Small intestine (tissue), 7 donors: ENCODE measurements at regions not wholly inside any gene's neighbourhood (a gene's known extent, or its start where the extent isn't known, plus 50 kb on each side); places are given as distances from the start of the nearest gene placed in this dataset.

Source experiments
- DNase-seq, 2 donors: peaks; one replicate each; pipeline versions ENCODE4 v3.0.0 to v3.0.0-alpha.2; 2013
- FAIRE-seq: peaks from 2 replicates; lab custom pipeline; 2012; peaks lifted over from hg19 to GRCh38; lab: Jason Lieb, UNC
- H3K27ac ChIP-seq, 3 donors: one replicate each; pipeline ENCODE4 v1.5.1; 2013; ENCODE audit warnings: low read length in 2 of 3, mild to moderate bottlenecking in 2 of 3, control low read depth in 1 of 3, inconsistent platforms in 1 of 3, low read depth in 1 of 3, moderate library complexity in 1 of 3
- H3K27me3 ChIP-seq, 3 donors: one replicate each; pipeline ENCODE4 v1.6.1; 2013; ENCODE audit warnings: low read length in 3 of 3, inconsistent platforms in 1 of 3; ENCODE audit not compliant: control insufficient read depth in 3 of 3, insufficient read depth in 3 of 3
- H3K36me3 ChIP-seq, 3 donors: one replicate each; pipeline ENCODE4 v1.6.1; 2013; ENCODE audit warnings: low read length in 3 of 3, inconsistent platforms in 1 of 3, low read depth in 1 of 3, mild to moderate bottlenecking in 1 of 3, moderate library complexity in 1 of 3; ENCODE audit not compliant: control insufficient read depth in 3 of 3, insufficient read depth in 2 of 3
- H3K4me1 ChIP-seq, 3 donors: one replicate each; pipeline ENCODE4 v1.6.1; 2013; ENCODE audit warnings: low read length in 2 of 3, inconsistent platforms in 1 of 3, low read depth in 1 of 3, mild to moderate bottlenecking in 1 of 3, moderate library complexity in 1 of 3; ENCODE audit not compliant: control insufficient read depth in 3 of 3, insufficient read depth in 2 of 3
- H3K4me3 ChIP-seq, 3 donors: one replicate each; pipeline ENCODE4 v1.5.1; 2013; ENCODE audit warnings: low read length in 3 of 3, control low read depth in 1 of 3, inconsistent platforms in 1 of 3, low read depth in 1 of 3, mild to moderate bottlenecking in 1 of 3, moderate library complexity in 1 of 3
- H3K9me3 ChIP-seq, 2 donors: one replicate each; pipeline ENCODE4 v1.6.1; 2013; ENCODE audit warnings: low read depth in 1 of 2, low read length in 1 of 2; ENCODE audit not compliant: control insufficient read depth in 2 of 2, insufficient read depth in 1 of 2
- WGBS, 3 donors: extraction: QIAGEN DNeasy Blood & Tissue Kit; methylation state at CpG; one replicate each; pipeline ENCODE4 v1.1.7; 2013; 5-methylcytosine and 5-hydroxymethylcytosine counted together
- donor health status: healthy with polysubstance abuse.
- donor health status: control.
- donor health status: control.
- donor health status: Bipolar disorder and iron deficiency.
- donor health status: healthy.

DNA sequence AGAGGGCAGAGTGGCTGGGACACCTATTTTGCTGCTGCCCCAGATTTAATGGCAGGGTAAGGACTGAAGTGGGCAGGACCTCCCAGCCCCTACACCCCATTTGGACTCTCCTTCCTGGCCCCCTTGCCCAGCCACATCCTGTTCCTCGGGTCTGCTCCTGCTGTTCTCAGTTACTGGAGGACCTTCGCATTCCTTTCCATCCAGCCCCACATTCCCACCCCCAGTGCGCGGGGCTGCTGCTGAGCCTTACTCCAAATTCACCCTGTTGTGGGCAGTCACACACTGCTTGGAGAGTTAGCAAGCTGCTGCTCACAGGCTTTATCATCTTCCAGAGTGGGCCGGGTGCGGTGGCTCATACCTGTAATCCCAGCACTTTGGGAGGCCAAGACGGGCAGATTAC, 75.2 kb upstream of the SLC14A2 start:
- FAIRE-seq (no peak), DNase-seq (no peak)
- H3K4me1 ChIP-seq = peaks cover 0 to 17% (median 3%) of the 10 kb centered on the region in 3 donors
- no peaks in the 10 kb centered on the region for H3K36me3 ChIP-seq
- H3K27ac ChIP-seq = no peak overlapping the region
- peaks cover 0 to 9% of the 10 kb centered on the region in 2 donors for H3K9me3 ChIP-seq
- 88 to 92% (median 92%) methylated on average over 7 of the region's 7 CpGs for WGBS, 3 donors
- no peak overlapping the region for H3K4me3 ChIP-seq
- no peaks in the 10 kb centered on the region for H3K27me3 ChIP-seq

- WGBS, 3 donors = 57 to 82% (median 62%) methylated on average over 2 of the region's 2 CpGs
- Histone ChIP-seq H3K4me1 (peaks cover 0 to 17% (median 3%) of the 10 kb centered on the region in 3 donors), H3K9me3 (peaks cover 0 to 9% of the 10 kb centered on the region in 2 donors), H3K36me3 (no peaks in the 10 kb centered on the region), H3K27ac (peak overlapping the region in 2 of 3 donors; percentile 2 to 56), H3K4me3 (no peak overlapping the region), H3K27me3 (no peaks in the 10 kb centered on the region)
- DNase-seq (peak; percentile 42 to 63), FAIRE-seq (no peak)
Observed at GRCh38 chr18:45541421-45541820, 73.9 kb upstream of the SLC14A2 start.

DNA sequence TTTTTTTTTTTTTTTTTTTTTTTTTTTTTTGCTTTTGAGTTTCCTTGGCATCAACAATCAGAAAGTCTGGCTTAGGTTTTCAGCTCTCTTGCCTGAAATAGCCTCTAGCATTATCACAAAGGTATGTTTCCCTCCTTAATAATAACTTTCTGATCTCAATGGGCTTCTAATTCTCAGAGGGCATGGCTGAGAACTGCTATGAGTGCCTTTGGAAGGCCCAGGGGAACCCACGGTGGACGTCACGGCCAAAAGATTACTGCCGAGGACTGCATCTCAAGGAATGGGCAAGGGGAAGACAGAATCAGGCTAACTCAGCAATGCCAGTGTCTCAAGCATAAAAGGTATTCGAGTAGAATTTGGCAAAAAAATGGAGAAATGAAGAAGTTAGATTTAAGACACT, 73.2 kb upstream of the SLC14A2 start:
- no peak for FAIRE-seq
- no peak overlapping the region for H3K4me3 ChIP-seq

DNA sequence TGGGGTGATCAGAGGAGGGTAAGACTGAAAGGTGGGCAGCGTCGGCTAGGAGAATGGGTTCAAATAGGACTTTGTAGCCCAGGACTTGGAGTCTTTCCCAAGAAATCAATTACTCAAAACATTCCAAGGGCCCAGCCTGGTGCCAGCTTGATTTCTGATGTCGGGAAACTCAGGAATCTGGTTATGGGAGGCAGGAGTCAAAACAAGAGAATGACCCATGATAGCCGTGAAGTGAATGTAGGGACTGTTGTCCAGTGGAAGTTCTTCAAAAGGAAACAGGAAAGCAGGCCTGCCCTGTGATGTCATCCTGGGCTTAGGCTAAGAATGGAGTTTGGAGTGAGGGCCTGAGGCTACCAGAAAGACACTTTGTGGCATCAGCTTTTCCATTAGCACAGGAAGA, 67.4 kb upstream of the SLC14A2 start:
- Histone ChIP-seq H3K4me3 (no peak overlapping the region), H3K36me3 (no peaks in the 10 kb centered on the region), H3K4me1 (peaks cover 0 to 10% (median 2%) of the 10 kb centered on the region in 3 donors), H3K9me3 (no peaks in the 10 kb centered on the region), H3K27me3 (no peaks in the 10 kb centered on the region), H3K27ac (no peak overlapping the region)
- WGBS, 3 donors = 62 to 75% (median 64%) methylated on average over 4 of the region's 4 CpGs
- FAIRE-seq (no peak), DNase-seq (no peak)

More for the DNA sequence above, 73.2 kb upstream of the SLC14A2 start:
- peaks cover 0 to 17% (median 3%) of the 10 kb centered on the region in 3 donors for H3K4me1 ChIP-seq
- no peak for DNase-seq
- H3K27me3 ChIP-seq = no peaks in the 10 kb centered on the region
- no peak overlapping the region for H3K27ac ChIP-seq
- WGBS, 3 donors = 88 to 95% (median 88%) methylated on average over 5 of the region's 5 CpGs
- H3K36me3 ChIP-seq = no peaks in the 10 kb centered on the region
- peaks cover 0 to 9% of the 10 kb centered on the region in 2 donors for H3K9me3 ChIP-seq

DNA sequence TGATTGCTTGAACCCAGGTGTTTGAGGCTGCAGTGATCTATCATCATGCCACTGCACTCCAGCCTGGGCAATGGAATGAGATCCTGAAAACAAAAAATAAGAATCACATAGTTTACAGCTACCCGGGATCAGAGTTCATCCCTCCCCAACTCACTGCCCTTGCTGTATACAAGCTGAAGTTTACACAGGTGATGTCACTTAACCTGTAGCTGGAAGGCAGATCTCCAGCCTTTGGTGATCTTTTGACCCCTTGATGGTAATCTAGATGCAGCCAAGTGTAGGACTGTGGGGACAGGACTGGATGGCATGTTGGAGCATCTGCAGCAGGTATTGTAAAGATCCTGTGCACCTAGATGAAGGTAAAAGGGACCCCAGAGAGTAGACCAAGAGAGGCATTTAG, 66.7 kb upstream of the SLC14A2 start:
- H3K4me3 ChIP-seq = no peak overlapping the region
- no peaks in the 10 kb centered on the region for H3K36me3 ChIP-seq
- peaks cover 0 to 10% (median 2%) of the 10 kb centered on the region in 3 donors for H3K4me1 ChIP-seq
- H3K27ac ChIP-seq = no peak overlapping the region
- no peak for FAIRE-seq
- 23 to 52% (median 38%) methylated on average over 1 of the region's 1 CpG for WGBS, 3 donors
- no peaks in the 10 kb centered on the region for H3K27me3 ChIP-seq
- peak; percentile 66 to 81 for DNase-seq
- no peaks in the 10 kb centered on the region for H3K9me3 ChIP-seq

DNA sequence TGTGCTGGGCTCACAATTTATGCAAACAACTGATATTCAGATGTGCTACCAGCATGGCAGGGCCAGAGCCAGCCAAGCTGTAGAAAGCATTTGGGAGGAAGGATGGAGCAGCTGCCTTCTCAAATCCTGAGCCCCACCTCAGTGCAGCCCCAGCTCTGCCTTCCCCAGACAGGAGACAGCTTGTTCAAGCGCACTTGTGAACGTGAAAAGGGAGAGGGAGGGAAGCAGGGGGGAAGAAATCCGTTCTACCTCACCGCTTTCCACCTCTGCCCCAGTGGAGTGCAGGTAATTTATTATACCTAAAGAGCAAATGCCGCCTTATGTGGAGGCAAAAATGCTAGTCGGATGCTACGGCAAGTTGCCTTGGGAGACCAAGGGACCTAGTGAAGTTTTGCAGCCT, 66.0 kb upstream of the SLC14A2 start:
- no peaks in the 10 kb centered on the region for H3K36me3 ChIP-seq
- no peak for FAIRE-seq
- DNase-seq = no peak
- 75 to 93% (median 88%) methylated on average over 7 of the region's 7 CpGs for WGBS, 3 donors
- no peak overlapping the region for H3K4me3 ChIP-seq
- no peaks in the 10 kb centered on the region for H3K27me3 ChIP-seq
- no peaks in the 10 kb centered on the region for H3K9me3 ChIP-seq
- H3K4me1 ChIP-seq = peaks cover 0 to 10% (median 2%) of the 10 kb centered on the region in 3 donors
- no peak overlapping the region for H3K27ac ChIP-seq

GRCh38 chr18:45551142-45551815, 64.0 kb upstream of the SLC14A2 start:
- no peaks in the 10 kb centered on the region for H3K9me3 ChIP-seq
- FAIRE-seq (no peak), DNase-seq (no peak)
- 76 to 85% (median 81%) methylated on average over 6 of the region's 6 CpGs for WGBS, 3 donors
- H3K27me3 ChIP-seq = no peaks in the 10 kb centered on the region
- no peaks in the 10 kb centered on the region for H3K36me3 ChIP-seq
- H3K27ac ChIP-seq = no peak overlapping the region
- H3K4me3 ChIP-seq = no peak overlapping the region
- peaks cover 0 to 10% (median 2%) of the 10 kb centered on the region in 3 donors for H3K4me1 ChIP-seq

GRCh38 chr18:45553723-45554388, 61.4 kb upstream of the SLC14A2 start:
- FAIRE-seq (no peak), DNase-seq (no peak)
- H3K27ac ChIP-seq = no peak overlapping the region
- H3K4me1 ChIP-seq = peaks cover 0 to 2% (median under 1%) of the 10 kb centered on the region in 3 donors
- 77 to 94% (median 89%) methylated on average over 7 of the region's 7 CpGs for WGBS, 3 donors
- no peaks in the 10 kb centered on the region for H3K36me3 ChIP-seq
- no peaks in the 10 kb centered on the region for H3K9me3 ChIP-seq
- no peak overlapping the region for H3K4me3 ChIP-seq
- H3K27me3 ChIP-seq = no peaks in the 10 kb centered on the region
